IPS-18a (cell line): ENCODE measurements at regions not wholly inside any gene's neighbourhood (a gene's known extent, or its start where the extent isn't known, plus 50 kb on each side); places are given as distances from the start of the nearest gene placed in this dataset.
"Not testable (repeated sequence)": the region's sequence is repeated elsewhere in the genome, so short reads cannot be mapped to it uniquely, and the experiment has no call there.

Experiments used
- H3K27ac ChIP-seq: one replicate; pipeline ENCODE4 v1.5.1; 2013; ENCODE audit warnings: low read length
- H3K27me3 ChIP-seq: one replicate; pipeline ENCODE4 v1.6.1; 2013; ENCODE audit warnings: mild to moderate bottlenecking, low read length; ENCODE audit not compliant: control insufficient read depth, insufficient read depth
- H3K36me3 ChIP-seq: one replicate; pipeline ENCODE4 v1.6.1; 2013; ENCODE audit warnings: low read depth, low read length; ENCODE audit not compliant: control insufficient read depth
- H3K4me1 ChIP-seq: one replicate; pipeline ENCODE4 v1.6.1; 2013; ENCODE audit warnings: low read depth, low read length; ENCODE audit not compliant: control insufficient read depth
- H3K4me3 ChIP-seq: one replicate; pipeline ENCODE4 v1.5.1; 2013; ENCODE audit warnings: low read length
- H3K9ac ChIP-seq: one replicate; pipeline ENCODE4 v1.6.1; 2013; ENCODE audit warnings: mild to moderate bottlenecking, low read length, moderate library complexity
- H3K9me3 ChIP-seq: one replicate; pipeline ENCODE4 v1.6.1; 2013; ENCODE audit warnings: low read depth, low read length; ENCODE audit not compliant: control insufficient read depth

- Histone ChIP-seq H3K4me1 (no peaks in the 10 kb centered on the region), H3K27me3 (no peaks in the 10 kb centered on the region), H3K4me3 (no peak overlapping the region), H3K9me3 (peaks cover 4% of the 10 kb centered on the region), H3K9ac (no peak overlapping the region), H3K27ac (no peak overlapping the region), H3K36me3 (no peaks in the 10 kb centered on the region)
Observed at GRCh38 chr3:17820275-17820674, 77.8 kb upstream of the TBC1D5 start.

GRCh38 chr3:17817973-17818372 lies 75.5 kb upstream of the TBC1D5 start:
- not testable (repeated sequence) for H3K4me3 ChIP-seq, H3K27ac ChIP-seq, H3K36me3 ChIP-seq, H3K4me1 ChIP-seq, H3K9ac ChIP-seq, H3K9me3 ChIP-seq, H3K27me3 ChIP-seq

- no peaks in the 10 kb centered on the region for H3K4me1 ChIP-seq
- H3K27ac ChIP-seq = no peak overlapping the region
- no peaks in the 10 kb centered on the region for H3K36me3 ChIP-seq
- H3K27me3 ChIP-seq = no peaks in the 10 kb centered on the region
- H3K4me3 ChIP-seq = no peak overlapping the region
- peaks cover 4% of the 10 kb centered on the region for H3K9me3 ChIP-seq
- no peak overlapping the region for H3K9ac ChIP-seq
Observed at GRCh38 chr3:17817545-17817944, 75.1 kb upstream of the TBC1D5 start.

GRCh38 chr3:17816839-17817238 lies 74.4 kb upstream of the TBC1D5 start:
- not testable (repeated sequence) for H3K4me1 ChIP-seq, H3K9ac ChIP-seq, H3K27me3 ChIP-seq, H3K36me3 ChIP-seq, H3K9me3 ChIP-seq, H3K4me3 ChIP-seq, H3K27ac ChIP-seq

- not testable (repeated sequence) for H3K9me3 ChIP-seq, H3K9ac ChIP-seq, H3K4me1 ChIP-seq, H3K36me3 ChIP-seq, H3K27ac ChIP-seq, H3K27me3 ChIP-seq, H3K4me3 ChIP-seq
Observed at GRCh38 chr3:17812328-17812727, 69.9 kb upstream of the TBC1D5 start.

GRCh38 chr3:17811646-17812045 lies 69.2 kb upstream of the TBC1D5 start:
- Histone ChIP-seq H3K9me3 (no peaks in the 10 kb centered on the region), H3K27ac (no peak overlapping the region), H3K4me3 (no peak overlapping the region), H3K4me1 (no peaks in the 10 kb centered on the region), H3K36me3 (no peaks in the 10 kb centered on the region), H3K27me3 (no peaks in the 10 kb centered on the region), H3K9ac (no peak overlapping the region)

GRCh38 chr3:17810759-17811158 lies 68.3 kb upstream of the TBC1D5 start:
- no peak overlapping the region for H3K4me3 ChIP-seq
- H3K9me3 ChIP-seq = no peaks in the 10 kb centered on the region
- H3K27me3 ChIP-seq = no peaks in the 10 kb centered on the region
- H3K4me1 ChIP-seq = no peaks in the 10 kb centered on the region
- no peak overlapping the region for H3K27ac ChIP-seq
- no peaks in the 10 kb centered on the region for H3K36me3 ChIP-seq
- H3K9ac ChIP-seq = no peak overlapping the region

GRCh38 chr3:17808994-17809393 lies 66.6 kb upstream of the TBC1D5 start:
- no peak overlapping the region for H3K9ac ChIP-seq
- no peak overlapping the region for H3K4me3 ChIP-seq
- H3K27ac ChIP-seq = no peak overlapping the region
- H3K9me3 ChIP-seq = no peaks in the 10 kb centered on the region
- no peaks in the 10 kb centered on the region for H3K27me3 ChIP-seq
- no peaks in the 10 kb centered on the region for H3K36me3 ChIP-seq
- no peaks in the 10 kb centered on the region for H3K4me1 ChIP-seq

GRCh38 chr3:17806876-17807275 lies 64.4 kb upstream of the TBC1D5 start:
- H3K27ac ChIP-seq = no peak overlapping the region
- H3K4me1 ChIP-seq = no peaks in the 10 kb centered on the region
- H3K9me3 ChIP-seq = no peaks in the 10 kb centered on the region
- no peaks in the 10 kb centered on the region for H3K27me3 ChIP-seq
- H3K4me3 ChIP-seq = no peak overlapping the region
- no peak overlapping the region for H3K9ac ChIP-seq
- H3K36me3 ChIP-seq = no peaks in the 10 kb centered on the region

- Histone ChIP-seq H3K27me3 (no peaks in the 10 kb centered on the region), H3K36me3 (no peaks in the 10 kb centered on the region), H3K4me3 (no peak overlapping the region), H3K9ac (no peak overlapping the region), H3K4me1 (no peaks in the 10 kb centered on the region), H3K27ac (no peak overlapping the region), H3K9me3 (no peaks in the 10 kb centered on the region)
Observed at GRCh38 chr3:17806201-17806600, 63.8 kb upstream of the TBC1D5 start.

- H3K9me3 ChIP-seq = no peaks in the 10 kb centered on the region
- no peak overlapping the region for H3K4me3 ChIP-seq
- H3K9ac ChIP-seq = no peak overlapping the region
- no peak overlapping the region for H3K27ac ChIP-seq
- H3K4me1 ChIP-seq = no peaks in the 10 kb centered on the region
- H3K36me3 ChIP-seq = no peaks in the 10 kb centered on the region
- H3K27me3 ChIP-seq = no peaks in the 10 kb centered on the region
Observed at GRCh38 chr3:17805461-17805940, 63.1 kb upstream of the TBC1D5 start.

GRCh38 chr3:17802950-17803349 lies 60.5 kb upstream of the TBC1D5 start:
- Histone ChIP-seq H3K4me3 (no peak overlapping the region), H3K27ac (no peak overlapping the region), H3K27me3 (no peaks in the 10 kb centered on the region), H3K36me3 (no peaks in the 10 kb centered on the region), H3K4me1 (no peaks in the 10 kb centered on the region), H3K9ac (no peak overlapping the region), H3K9me3 (no peaks in the 10 kb centered on the region)
